SU-DHL-6 (cell line): ENCODE measurements at regions not wholly inside any gene's neighbourhood (a gene's known extent, or its start where the extent isn't known, plus 50 kb on each side); places are given as distances from the start of the nearest gene placed in this dataset.

Experiments used
- H2AFZ ChIP-seq: fragments of 200-600 bp; sonication (generic); 2 replicates; pipeline ENCODE4 v1.6.1; 2014; ENCODE audit warnings: low read depth, mild to moderate bottlenecking, moderate library complexity, mixed read lengths, antibody characterized with exemption, low read length; ENCODE audit not compliant: severe bottlenecking
- H3F3A ChIP-seq: fragments of 200-600 bp; shearing (Covaris generic); 2 replicates; pipeline ENCODE4 v1.6.0; 2016; ENCODE audit warnings: antibody characterized with exemption, mild to moderate bottlenecking; ENCODE audit not compliant: insufficient read depth
- H3K27ac ChIP-seq: fragments of 200-600 bp; sonication (generic); 2 replicates; pipeline ENCODE4 v1.5.1; 2016; ENCODE audit warnings: low read depth, mild to moderate bottlenecking, low read length, moderate library complexity, mixed read lengths
- H3K27me3 ChIP-seq: fragments of 200-600 bp; sonication (generic), shearing (Covaris generic); 2 replicates; pipeline ENCODE4 v1.6.0; 2014; ENCODE audit warnings: mild to moderate bottlenecking, low read length
- H3K36me3 ChIP-seq: fragments of 200-600 bp; sonication (generic); 2 replicates; pipeline ENCODE4 v1.6.1; 2014; ENCODE audit warnings: mild to moderate bottlenecking, low read length, mixed read lengths
- H3K4me2 ChIP-seq: fragments of 300-600, 200-600 bp; shearing (Covaris generic), sonication (generic); 2 replicates; pipeline ENCODE4 v1.6.0; 2014; ENCODE audit warnings: low read length, low read depth, mild to moderate bottlenecking; ENCODE audit not compliant: poor library complexity, severe bottlenecking
- H3K4me3 ChIP-seq: fragments of 200-600 bp; sonication (generic); 2 replicates; pipeline ENCODE4 v1.5.1; 2014; ENCODE audit warnings: antibody characterized with exemption, low read length, mild to moderate bottlenecking, mixed read lengths; ENCODE audit not compliant: insufficient read depth, poor library complexity, severe bottlenecking
- H3K79me2 ChIP-seq: fragments of 200-600 bp; sonication (generic); 2 replicates; pipeline ENCODE4 v1.6.1; 2014; ENCODE audit warnings: mild to moderate bottlenecking, low read length, moderate library complexity; ENCODE audit not compliant: insufficient read depth
- H3K9ac ChIP-seq: fragments of 200-600 bp; sonication (generic); 2 replicates; pipeline ENCODE4 v1.7.0; 2014; ENCODE audit warnings: mild to moderate bottlenecking, low read length
- H3K9me2 ChIP-seq: fragments of 200-600 bp; sonication (generic); replicated peaks from 2 replicates; pipeline ENCODE4 v1.6.1; 2014; ENCODE audit warnings: low read length; ENCODE audit not compliant: insufficient read depth
- H3K9me3 ChIP-seq: fragments of 200-600 bp; sonication (generic); 2 replicates; pipeline ENCODE4 v1.6.1; 2014; ENCODE audit warnings: low read length, mixed read lengths; ENCODE audit not compliant: insufficient read depth
- H4K20me1 ChIP-seq: fragments of 200-600 bp; sonication (generic); 2 replicates; pipeline ENCODE4 v1.6.1; 2014; ENCODE audit warnings: low read depth, mild to moderate bottlenecking, antibody characterized with exemption, low read length, moderate library complexity, mixed read lengths
- CTCF ChIP-seq: fragments of 200-600 bp; sonication (generic); IDR thresholded peaks from one replicate; pipeline ENCODE4 v1.5.1; 2017; ENCODE audit warnings: antibody characterized with exemption, mild to moderate bottlenecking, low read length, moderate library complexity; ENCODE audit not compliant: insufficient read depth, poor library complexity, severe bottlenecking
- EZH2phosphoT487 ChIP-seq: fragments of 200-600 bp; sonication (generic), shearing (Covaris generic); conservative IDR thresholded peaks from 2 replicates; pipeline ENCODE4 v1.6.1; 2018; ENCODE audit warnings: mild to moderate bottlenecking, antibody characterized with exemption, low read length, moderate library complexity, mixed read lengths

- no peak overlapping the region for H3K4me3 ChIP-seq
- no peak overlapping the region for H3K4me2 ChIP-seq
These were observed 139.9 kb downstream of the CXCL12 start for GRCh38 chr10:44244745-44245600.

GRCh38 chr10:44243851-44244510, 140.9 kb downstream of the CXCL12 start:
- Histone ChIP-seq H3K9ac (no peak overlapping the region), H3K27ac (no peak overlapping the region), H3K4me3 (no peak overlapping the region), H3K9me3 (no peaks in the 10 kb centered on the region), H4K20me1 (no peaks in the 10 kb centered on the region), H3K4me2 (no peak overlapping the region), H3K36me3 (no peaks in the 10 kb centered on the region), H3K27me3 (no peaks in the 10 kb centered on the region), H3K79me2 (no peaks in the 10 kb centered on the region), H2AFZ (no peak overlapping the region), H3K9me2 (no peaks in the 10 kb centered on the region), H3F3A (no peaks in the 10 kb centered on the region)
- TF ChIP-seq EZH2phosphoT487, result no peak
- no peak for TF ChIP-seq CTCF

More at GRCh38 chr10:44244745-44245600, 139.9 kb downstream of the CXCL12 start:
- Histone ChIP-seq H3K9me2 (no peaks in the 10 kb centered on the region), H3K9ac (no peak overlapping the region), H3K27ac (no peak overlapping the region), H3K27me3 (no peaks in the 10 kb centered on the region), H3K79me2 (no peaks in the 10 kb centered on the region), H3K9me3 (no peaks in the 10 kb centered on the region), H4K20me1 (no peaks in the 10 kb centered on the region), H3K36me3 (no peaks in the 10 kb centered on the region), H2AFZ (no peak overlapping the region), H3F3A (no peaks in the 10 kb centered on the region)
- no peak for TF ChIP-seq EZH2phosphoT487
- TF ChIP-seq CTCF, result no peak

GRCh38 chr10:44242826-44243225, 142.1 kb downstream of the CXCL12 start:
- H4K20me1 ChIP-seq, result no peaks in the 10 kb centered on the region
- H3K4me2 ChIP-seq, result no peak overlapping the region
- no peak overlapping the region for H3K4me3 ChIP-seq
- no peak overlapping the region for H3K9ac ChIP-seq
- no peaks in the 10 kb centered on the region for H3F3A ChIP-seq
- no peak overlapping the region for H2AFZ ChIP-seq
- no peaks in the 10 kb centered on the region for H3K9me3 ChIP-seq
- H3K36me3 ChIP-seq, result no peaks in the 10 kb centered on the region
- no peaks in the 10 kb centered on the region for H3K79me2 ChIP-seq
- H3K27me3 ChIP-seq, result no peaks in the 10 kb centered on the region
- TF ChIP-seq CTCF (no peak), EZH2phosphoT487 (no peak)
- H3K27ac ChIP-seq, result no peak overlapping the region
- no peaks in the 10 kb centered on the region for H3K9me2 ChIP-seq
